ENCODE measurements at regions not wholly inside any gene's neighbourhood (a gene's known extent, or its start where the extent isn't known, plus 50 kb on each side); places are given as distances from the start of the nearest gene placed in this dataset.

GRCh38 chr2:188795762-188796161 lies 178.4 kb upstream of the COL3A1 start:
- no peak for TF ChIP-seq CTCF (IDR thresholded peaks at IDR 0.05)
- no peak for TF ChIP-seq POLR2A (IDR thresholded peaks at IDR 0.05)
